H1 (cell line): ENCODE measurements at regions not wholly inside any gene's neighbourhood (a gene's known extent, or its start where the extent isn't known, plus 50 kb on each side); places are given as distances from the start of the nearest gene placed in this dataset.

Experiments used
- CHD7 ChIP-seq: fragments of 300-600 bp; sonication (generic); IDR thresholded peaks from 2 replicates; pipeline ENCODE4 v1.7.1; 2012; ENCODE audit warnings: low read length, moderate library complexity, mild to moderate bottlenecking, inconsistent platforms; ENCODE audit not compliant: insufficient replicate concordance
- MAFK ChIP-seq: IDR thresholded peaks from 2 replicates; pipeline ENCODE4 v1.6.1; 2012; ENCODE audit warnings: low read depth, mild to moderate bottlenecking, improper control_type of control experiment, low read length

GRCh38 chr14:55773984-55774545, 194.1 kb downstream of the KTN1 start (continued):
- no peak for TF ChIP-seq CHD7
- no peak for TF ChIP-seq MAFK
